ENCODE measurements at regions not wholly inside any gene's neighbourhood (a gene's known extent, or its start where the extent isn't known, plus 50 kb on each side); places are given as distances from the start of the nearest gene placed in this dataset.

DNA sequence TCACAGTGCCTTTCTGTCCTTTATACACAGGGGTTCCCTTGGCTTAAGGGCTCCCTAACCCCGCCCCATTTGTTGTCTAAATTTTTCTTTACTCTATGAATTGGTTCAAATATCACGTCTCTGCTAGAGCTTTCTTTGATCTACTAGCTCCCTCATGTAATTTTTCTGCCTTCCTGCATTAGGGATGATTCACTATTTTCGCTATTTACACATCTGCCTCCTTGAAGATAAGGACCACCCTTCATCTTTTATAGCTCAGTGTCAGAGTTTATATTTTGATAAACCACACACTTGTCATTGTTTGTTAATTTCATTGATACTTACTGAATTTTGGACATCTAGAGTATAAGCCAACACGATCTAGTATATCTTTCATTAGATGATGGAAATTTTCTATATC, 169.2 kb downstream of the LPIN1 start:
- intact Hi-C loops (cut with micrococcal nuclease), result no loop called here
- no peak for TF ChIP-seq ZFX (IDR thresholded peaks at IDR 0.05)
- no peak for TF ChIP-seq ATF3 (IDR thresholded peaks at IDR 0.05)
- no peak for TF ChIP-seq SIN3A (IDR thresholded peaks at IDR 0.05; ENCODE audit: low read depth)
- no peak for TF ChIP-seq POLR2AphosphoS5 (IDR thresholded peaks at IDR 0.05; ENCODE audit: low read depth, low read length)
- no peak for TF ChIP-seq CBX3 (IDR thresholded peaks at IDR 0.05; ENCODE audit: low read depth)
- Histone ChIP-seq H3K27ac (ENCODE audit: low read depth, low read length) (no peak overlapping the region), H3K36me3 (ENCODE audit: control insufficient read depth in 1 of 2, insufficient read depth in 2 of 2, low read length in 2 of 2) (no peaks in the 10 kb centered on the region), H3K9ac (ENCODE audit: low read length) (no peak overlapping the region), H4K20me1 (ENCODE audit: insufficient read depth) (no peaks in the 10 kb centered on the region), H3K9me3 (ENCODE audit: control insufficient read depth in 1 of 2, insufficient read depth in 1 of 2, low read depth in 1 of 2, low read length in 2 of 2) (no peaks in the 10 kb centered on the region), H3K4me3 (replicated peaks in 1 of 2; ENCODE audit: low read depth in 1 of 2, low read length in 2 of 2) (no peak overlapping the region), H3K79me2 (ENCODE audit: insufficient read depth, low read length) (no peaks in the 10 kb centered on the region), H3K9me2 (ENCODE audit: insufficient read depth) (no peaks in the 10 kb centered on the region), H3K4me1 (ENCODE audit: control insufficient read depth in 1 of 2, insufficient read depth in 2 of 2, low read length in 2 of 2) (no peaks in the 10 kb centered on the region), H3K4me2 (ENCODE audit: low read length) (no peak overlapping the region), H2AFZ (ENCODE audit: low read depth, low read length, poor library complexity, severe bottlenecking) (no peak overlapping the region), H3K27me3 (ENCODE audit: insufficient read depth, low read length) (peaks cover 6% of the 10 kb centered on the region; the same call in 1 of the 2 replicates)
- DNase-seq (ENCODE audit: low read depth, low spot score) (no peak), ATAC-seq (no peak)
- POLR2A ChIA-PET, result interaction anchor here (0.7 kb wide), 1 partner anchor 16 kb away, joined by 3 read pairs; no protein-coding TSS in a partner anchor
- RAD21 ChIA-PET (ENCODE audit: low non-redundant PET in 1 of 2, low total read pairs in 2 of 2, uncharacterized antibody in 2 of 2, unreplicated experiment in 2 of 2), result no interaction called here
- CTCF ChIA-PET, result no interaction called here
- BruUV-seq (replicated peaks), result no TSS peak

DNA sequence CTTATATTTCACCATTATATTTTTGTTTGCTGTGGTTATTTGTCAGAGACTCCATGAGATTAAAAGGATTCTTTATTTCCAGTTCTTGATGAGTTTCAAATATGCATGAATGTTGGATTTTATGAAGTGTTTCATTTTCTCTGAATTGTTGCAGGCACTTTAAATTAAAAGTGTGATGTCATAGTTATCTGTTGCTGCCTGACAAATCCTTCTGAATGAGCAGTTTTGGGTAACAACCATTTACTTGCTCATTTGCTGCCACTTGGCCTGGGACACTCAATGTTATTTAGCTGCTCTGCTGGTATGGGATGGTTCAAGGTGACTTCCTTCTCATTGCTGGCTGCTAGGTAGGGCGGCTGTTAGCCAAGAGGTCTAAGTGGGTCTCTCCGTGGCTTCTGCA, 173.5 kb downstream of the LPIN1 start:
- RAD21 ChIA-PET (ENCODE audit: low non-redundant PET in 1 of 2, low total read pairs in 2 of 2, uncharacterized antibody in 2 of 2, unreplicated experiment in 2 of 2), result no interaction called here
- no peak for DNase-seq (ENCODE audit: low read depth, low spot score)
- no peak for TF ChIP-seq JUND (IDR thresholded peaks at IDR 0.05)
- no peak for TF ChIP-seq CBX3 (IDR thresholded peaks at IDR 0.05; ENCODE audit: low read depth)
- TF ChIP-seq FOSL1 (IDR thresholded peaks at IDR 0.05; ENCODE audit: low read depth), result no peak
- no peak for TF ChIP-seq SP1 (IDR thresholded peaks at IDR 0.05; ENCODE audit: low read depth)
- no peak for TF ChIP-seq EGR1 (IDR thresholded peaks at IDR 0.05; ENCODE audit: low read depth)
- no peak for TF ChIP-seq ATF3 (IDR thresholded peaks at IDR 0.05)
- TF ChIP-seq RAD21 (IDR thresholded peaks at IDR 0.05; ENCODE audit: low read depth), result no peak
- no peak for TF ChIP-seq CTCF (IDR thresholded peaks at IDR 0.05 in 2 of 3, conservative IDR thresholded peaks at IDR 0.05 in 1 of 3; ENCODE audit: borderline replicate concordance in 1 of 3, insufficient read depth in 1 of 3, low read depth in 2 of 3, low read length in 2 of 3)
- no peak for TF ChIP-seq SRF (IDR thresholded peaks at IDR 0.05; ENCODE audit: low read depth)
- TF ChIP-seq SIN3A (IDR thresholded peaks at IDR 0.05; ENCODE audit: low read depth), result no peak
- no peak for TF ChIP-seq ZNF274 (IDR thresholded peaks at IDR 0.05; ENCODE audit: low read depth, low read length)
- TF ChIP-seq ZFX (IDR thresholded peaks at IDR 0.05), result no peak
- TF ChIP-seq YY1 (IDR thresholded peaks at IDR 0.05; ENCODE audit: extremely low read depth, insufficient replicate concordance, low read depth, low read length), result no peak
- TF ChIP-seq EZH2 (IDR thresholded peaks at IDR 0.05), result no peak
- no peak for TF ChIP-seq TCF7L2 (IDR thresholded peaks at IDR 0.05; ENCODE audit: borderline replicate concordance, extremely low read depth, insufficient read depth, insufficient read length)
- no peak for TF ChIP-seq ELF1 (IDR thresholded peaks at IDR 0.05; ENCODE audit: borderline replicate concordance, low read depth)
- no peak for TF ChIP-seq EZH2phosphoT487 (IDR thresholded peaks at IDR 0.05; ENCODE audit: borderline replicate concordance)

More for the DNA sequence above, 173.5 kb downstream of the LPIN1 start:
- no peak overlapping the region for H3K27ac ChIP-seq (ENCODE audit: low read depth, low read length)
- no peaks in the 10 kb centered on the region for H3K4me1 ChIP-seq (ENCODE audit: control insufficient read depth in 1 of 2, insufficient read depth in 2 of 2, low read length in 2 of 2)
- no peaks in the 10 kb centered on the region for H3K36me3 ChIP-seq (ENCODE audit: control insufficient read depth in 1 of 2, insufficient read depth in 2 of 2, low read length in 2 of 2)
- no peaks in the 10 kb centered on the region for H3K9me3 ChIP-seq (ENCODE audit: control insufficient read depth in 1 of 2, insufficient read depth in 1 of 2, low read depth in 1 of 2, low read length in 2 of 2)
- H3K4me3 ChIP-seq (replicated peaks in 1 of 2; ENCODE audit: low read depth in 1 of 2, low read length in 2 of 2), result no peak overlapping the region
- H4K20me1 ChIP-seq (ENCODE audit: insufficient read depth), result no peaks in the 10 kb centered on the region
- ChIA-PET POLR2A (no interaction called here), CTCF (no interaction called here)
- peaks cover 6% of the 10 kb centered on the region for H3K27me3 ChIP-seq (ENCODE audit: insufficient read depth, low read length)
- H2AFZ ChIP-seq (ENCODE audit: low read depth, low read length, poor library complexity, severe bottlenecking), result no peak overlapping the region
- no peaks in the 10 kb centered on the region for H3K79me2 ChIP-seq (ENCODE audit: insufficient read depth, low read length)
- intact Hi-C loops (cut with micrococcal nuclease), result no loop called here
- BruUV-seq (replicated peaks), result no TSS peak
- no peaks in the 10 kb centered on the region for H3K9me2 ChIP-seq (ENCODE audit: insufficient read depth)
- no peak overlapping the region for H3K4me2 ChIP-seq (ENCODE audit: low read length)
- no peak for ATAC-seq
- H3K9ac ChIP-seq (ENCODE audit: low read length), result no peak overlapping the region
